GM21390 (cell line): ENCODE measurements at regions not wholly inside any gene's neighbourhood (a gene's known extent, or its start where the extent isn't known, plus 50 kb on each side); places are given as distances from the start of the nearest gene placed in this dataset.

ENCODE experiments used
- ATAC-seq: cut with Tn5 transposase; IDR thresholded peaks from one replicate; pipeline ENCODE4 v1.9.1; 2021; ENCODE audit not compliant: unreplicated experiment

- no peak for ATAC-seq
Observed at GRCh38 chr6:82629921-82630320, 266.3 kb downstream of the TPBG start.

- ATAC-seq = no peak
Observed at GRCh38 chr6:82641677-82642076, 278.1 kb downstream of the TPBG start.

- no peak for ATAC-seq
Observed at GRCh38 chr6:82645536-82646230, 282.1 kb downstream of the TPBG start.

- ATAC-seq = no peak
Observed at GRCh38 chr6:82646231-82646615, 282.6 kb downstream of the TPBG start.

GRCh38 chr6:82651845-82652335 lies 288.3 kb downstream of the TPBG start:
- ATAC-seq = no peak

GRCh38 chr6:82679232-82679631 lies 315.6 kb downstream of the TPBG start:
- ATAC-seq = no peak

GRCh38 chr6:82680192-82680591 lies 316.6 kb downstream of the TPBG start:
- no peak for ATAC-seq

- no peak for ATAC-seq
Observed at GRCh38 chr6:82681119-82681714, 317.6 kb downstream of the TPBG start.

- no peak for ATAC-seq
Observed at GRCh38 chr6:82686719-82687118, 323.1 kb downstream of the TPBG start.

GRCh38 chr6:82687855-82688254 lies 324.2 kb downstream of the TPBG start:
- no peak for ATAC-seq

GRCh38 chr6:82690283-82690682 lies 326.7 kb downstream of the TPBG start:
- ATAC-seq = no peak

- no peak for ATAC-seq
Observed at GRCh38 chr6:82691997-82692396, 328.4 kb downstream of the TPBG start.

- no peak for ATAC-seq
Observed at GRCh38 chr6:82693094-82693493, 329.5 kb downstream of the TPBG start.

- no peak for ATAC-seq
Observed at GRCh38 chr6:82701341-82701740, 337.7 kb downstream of the TPBG start.

- no peak for ATAC-seq
Observed at GRCh38 chr6:82702574-82702973, 339.0 kb downstream of the TPBG start.

GRCh38 chr6:82703230-82703629 lies 339.6 kb downstream of the TPBG start:
- ATAC-seq = no peak

GRCh38 chr6:82704045-82704444 lies 340.4 kb downstream of the TPBG start:
- ATAC-seq = no peak

GRCh38 chr6:82705579-82705978 lies 342.0 kb downstream of the TPBG start:
- ATAC-seq = no peak

- ATAC-seq = no peak
Observed at GRCh38 chr6:82711105-82711827, 347.6 kb downstream of the TPBG start.

- no peak for ATAC-seq
Observed at GRCh38 chr6:82711971-82712370, 348.4 kb downstream of the TPBG start.

- ATAC-seq = no peak
Observed at GRCh38 chr6:82712389-82712788, 348.8 kb downstream of the TPBG start.

GRCh38 chr6:82712826-82713225 lies 349.2 kb downstream of the TPBG start:
- ATAC-seq = peak; percentile 48
